Medulla oblongata (tissue), 1 donor: ENCODE measurements at regions not wholly inside any gene's neighbourhood (a gene's known extent, or its start where the extent isn't known, plus 50 kb on each side); places are given as distances from the start of the nearest gene placed in this dataset.

Experiments
- DNase-seq: peaks from one replicate; pipeline ENCODE4 v3.0.0-alpha.2; 2015; ENCODE audit errors: extremely low spot score

- DNase-seq: no peak
Observed at GRCh38 chr3:3745693-3746092, 53.5 kb upstream of the LRRN1 start.

- no peak for DNase-seq
Observed at GRCh38 chr3:3744826-3745225, 54.4 kb upstream of the LRRN1 start.

- no peak for DNase-seq
Observed at GRCh38 chr3:3743754-3744153, 55.5 kb upstream of the LRRN1 start.

- DNase-seq: no peak
Observed at GRCh38 chr3:3740061-3740460, 59.2 kb upstream of the LRRN1 start.

GRCh38 chr3:3739330-3740060, 59.7 kb upstream of the LRRN1 start:
- no peak for DNase-seq

GRCh38 chr3:3737531-3737930, 61.7 kb upstream of the LRRN1 start:
- no peak for DNase-seq

- DNase-seq: no peak
Observed at GRCh38 chr3:3735919-3736318, 63.3 kb upstream of the LRRN1 start.

- no peak for DNase-seq
Observed at GRCh38 chr3:3734881-3735280, 64.3 kb upstream of the LRRN1 start.

GRCh38 chr3:3729261-3729660, 70.0 kb upstream of the LRRN1 start:
- no peak for DNase-seq

GRCh38 chr3:3726549-3726948, 72.7 kb upstream of the LRRN1 start:
- no peak for DNase-seq

- DNase-seq: no peak
Observed at GRCh38 chr3:3714572-3714971, 84.7 kb upstream of the LRRN1 start.

- DNase-seq: no peak
Observed at GRCh38 chr3:3712971-3713370, 86.3 kb upstream of the LRRN1 start.

- DNase-seq: no peak
Observed at GRCh38 chr3:3708769-3709115, 90.5 kb upstream of the LRRN1 start.

GRCh38 chr3:3707858-3708768, 91.1 kb upstream of the LRRN1 start:
- no peak for DNase-seq

- DNase-seq: peak; percentile 80
Observed at GRCh38 chr3:3705090-3705775, 94.0 kb upstream of the LRRN1 start.

- DNase-seq: no peak
Observed at GRCh38 chr3:3701949-3702348, 97.3 kb upstream of the LRRN1 start.

GRCh38 chr3:3699816-3700633, 99.2 kb upstream of the LRRN1 start:
- no peak for DNase-seq

GRCh38 chr3:3699407-3699806, 99.8 kb upstream of the LRRN1 start:
- no peak for DNase-seq

- DNase-seq: no peak
Observed at GRCh38 chr3:3696345-3696744, 102.9 kb upstream of the LRRN1 start.

GRCh38 chr3:3693593-3693992, 105.6 kb upstream of the LRRN1 start:
- no peak for DNase-seq

- DNase-seq: no peak
Observed at GRCh38 chr3:3689601-3690375, 109.4 kb upstream of the LRRN1 start.
